ENCODE measurements at regions not wholly inside any gene's neighbourhood (a gene's known extent, or its start where the extent isn't known, plus 50 kb on each side); places are given as distances from the start of the nearest gene placed in this dataset.

GRCh38 chr11:104614117-104614680 is 284.1 kb downstream of the CASP12 start (continued):
- TF ChIP-seq USF1 (CRISPR knock-in tag; IDR thresholded peaks at IDR 0.05) = no peak

GRCh38 chr11:104610635-104611034 is 287.6 kb downstream of the CASP12 start:
- Histone ChIP-seq H3K4me2 (ENCODE audit: insufficient read depth, low read length) (no peak overlapping the region), H3K79me2 (ENCODE audit: control insufficient read depth, insufficient read depth, low read length) (no peaks in the 10 kb centered on the region), H3K36me3 (ENCODE audit: control insufficient read depth, insufficient read depth, low read length) (no peaks in the 10 kb centered on the region), H2AFZ (ENCODE audit: low read depth, low read length) (no peak overlapping the region), H3K9ac (ENCODE audit: insufficient read depth in 1 of 2, low read depth in 2 of 2, low read length in 2 of 2) (no peak overlapping the region), H3K27me3 (ENCODE audit: control insufficient read depth in 2 of 2, insufficient read depth in 2 of 2, low read length in 2 of 2) (no peaks in the 10 kb centered on the region), H3K27ac (ENCODE audit: extremely low read depth, low read depth, low read length) (no peak overlapping the region), H3K9me1 (ENCODE audit: control insufficient read depth, insufficient read depth, low read length) (no peaks in the 10 kb centered on the region), H3K4me1 (replicated peaks in 1 of 2; ENCODE audit: control insufficient read depth in 2 of 2, insufficient read depth in 2 of 2, low read length in 2 of 2) (no peaks in the 10 kb centered on the region), H4K20me1 (replicated peaks; ENCODE audit: control insufficient read depth, insufficient read depth, low read length) (no peaks in the 10 kb centered on the region), H3K4me3 (no peak overlapping the region), H3K9me3 (replicated peaks; ENCODE audit: control insufficient read depth, insufficient read depth, low read depth, low read length) (no peaks in the 10 kb centered on the region)
- in situ Hi-C loops (cut with MboI) (no loop called here), intact Hi-C loops (cut with micrococcal nuclease) (no loop called here)
- ChIA-PET POLR2A (no interaction called here), CTCF (ENCODE audit: low intra/inter-chr PET ratio) (no interaction called here)
- ATAC-seq (no peak), DNase-seq (ENCODE audit: extremely low read depth in 1 of 4, low spot score in 3 of 4) (no peak), FAIRE-seq (no peak)
- 0% methylated on average over 3 of the region's 3 CpGs for WGBS (ENCODE audit: insufficient coverage, low coverage, missing lambda C conversion rate)
- BruUV-seq (replicated peaks) = no TSS peak
- TF ChIP-seq ZNF316 (IDR thresholded peaks at IDR 0.05) (peak; percentile 24; the same call in 1 of the 2 replicates), ELF4 (CRISPR knock-in tag; IDR thresholded peaks at IDR 0.05) (no peak), MLLT1 (IDR thresholded peaks at IDR 0.05) (no peak)

Measured in K562 (cell line).